Left hindlimb (tissue), 1 donor: ENCODE measurements at regions not wholly inside any gene's neighbourhood (a gene's known extent, or its start where the extent isn't known, plus 50 kb on each side); places are given as distances from the start of the nearest gene placed in this dataset.
"Not testable (repeated sequence)": the region's sequence is repeated elsewhere in the genome, so short reads cannot be mapped to it uniquely, and the experiment has no call there.

Experiments used
- DNase-seq: peaks from one replicate; pipeline ENCODE4 v3.0.0-alpha.2; 2018

DNA sequence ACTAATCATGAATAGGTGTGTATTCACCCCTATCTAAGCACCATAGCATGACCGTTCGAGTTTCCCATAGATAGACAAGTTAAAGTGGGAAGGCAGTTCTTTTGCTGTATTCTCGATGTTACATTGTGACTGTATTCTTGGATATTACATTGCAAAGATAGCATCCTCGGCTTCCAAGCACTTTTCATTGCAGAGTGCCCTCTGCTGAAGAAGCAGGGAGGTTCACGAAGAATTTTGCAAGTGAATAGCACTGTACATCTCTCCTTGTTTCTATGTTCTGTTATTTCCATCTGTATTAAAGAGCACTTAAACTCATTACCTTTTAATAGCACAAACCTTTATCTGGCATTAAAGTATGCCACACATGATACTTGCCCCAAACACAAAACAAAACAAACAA is 426.7 kb upstream of the ARX start:
- DNase-seq, result no peak

DNA sequence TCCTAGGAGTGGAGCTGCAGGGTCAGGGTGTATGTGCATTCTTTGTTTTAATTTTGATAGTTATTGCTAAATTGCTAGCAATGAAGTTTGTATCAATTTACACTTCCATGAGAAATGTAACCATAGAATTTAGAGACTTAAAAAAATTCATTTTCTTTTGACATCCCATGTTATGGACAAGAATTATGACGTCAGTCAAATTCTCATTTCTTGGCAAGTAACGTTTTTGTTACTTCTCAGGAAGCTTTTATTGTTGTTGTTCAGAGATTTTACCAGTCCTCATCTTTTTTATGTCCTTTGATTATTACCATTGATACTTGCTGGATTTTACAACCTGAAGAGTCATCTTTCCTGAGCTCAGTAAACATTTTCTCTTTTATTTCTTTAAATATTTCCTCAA is 417.5 kb upstream of the ARX start:
- no peak for DNase-seq

DNA sequence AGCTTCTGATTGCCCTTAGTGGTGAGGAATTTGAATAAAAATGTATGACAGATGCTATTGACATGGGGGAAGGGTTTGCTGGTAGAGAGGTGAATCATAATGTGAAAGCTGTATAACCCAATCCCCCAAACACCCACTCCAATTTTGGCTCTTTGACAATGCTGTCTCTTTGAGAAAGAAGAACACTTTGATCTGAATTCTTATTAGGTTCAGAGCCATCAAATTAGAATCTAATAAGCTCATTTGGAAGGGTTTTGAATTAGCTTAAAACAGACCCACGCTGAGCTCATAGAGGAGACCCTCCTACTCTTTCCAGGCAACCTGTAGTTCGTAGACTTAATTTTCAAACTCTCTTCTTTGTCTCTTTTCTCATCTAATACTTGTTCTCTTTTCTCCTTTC is 416.6 kb upstream of the ARX start:
- no peak for DNase-seq

DNA sequence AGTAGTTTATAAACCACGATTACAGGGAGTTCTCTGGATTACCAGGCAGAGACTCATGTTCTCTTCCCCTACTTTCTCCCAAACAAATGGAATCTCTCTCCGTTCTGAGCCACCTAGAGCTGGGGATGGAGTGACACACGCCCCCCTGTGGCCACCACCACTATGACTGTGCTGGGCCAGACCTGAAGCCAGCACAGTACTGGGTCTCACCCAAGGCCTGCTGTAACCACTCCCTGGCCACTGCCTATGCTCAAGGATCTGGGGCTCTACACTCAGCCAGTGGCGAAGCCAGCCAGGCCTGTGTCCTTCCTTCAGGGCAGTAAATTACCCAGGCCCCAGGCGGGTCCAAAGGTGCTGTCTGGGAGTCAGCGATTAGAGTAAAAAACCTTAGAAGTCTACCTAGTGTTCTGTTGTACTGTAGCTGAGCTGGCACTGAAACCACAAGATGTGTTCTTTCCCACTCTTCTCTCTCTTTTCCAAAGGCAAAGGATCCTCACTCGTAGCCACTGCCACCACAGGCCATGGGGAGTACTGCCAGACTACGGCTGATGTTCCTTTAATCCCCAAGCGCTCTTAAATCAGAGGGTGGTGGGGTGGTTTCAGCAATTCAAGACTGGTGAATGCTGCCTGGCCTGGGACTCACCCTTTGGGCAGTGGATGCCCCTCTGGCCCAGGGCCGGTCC is 412.2 kb upstream of the ARX start:
- no peak for DNase-seq

DNA sequence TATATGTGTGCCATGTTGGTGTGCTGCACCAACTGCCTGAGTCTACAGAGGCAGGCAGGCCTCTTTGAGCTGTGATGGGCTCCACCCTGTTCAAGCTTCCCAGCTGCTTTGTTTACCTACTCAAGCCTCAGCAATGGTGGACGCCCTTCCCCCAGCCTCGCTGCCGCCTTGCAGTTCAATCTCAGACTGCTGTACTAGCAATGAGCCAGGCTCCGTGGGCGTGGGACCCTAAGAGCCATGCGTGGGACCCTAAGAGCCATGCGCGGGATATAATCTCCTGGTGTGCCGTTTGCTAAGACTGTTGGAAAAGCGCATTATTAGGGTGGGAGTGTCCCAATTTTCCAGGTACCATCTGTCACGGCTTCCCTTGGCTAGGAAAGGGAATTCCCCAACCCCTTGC is 388.4 kb upstream of the ARX start:
- not testable (repeated sequence) for DNase-seq

DNA sequence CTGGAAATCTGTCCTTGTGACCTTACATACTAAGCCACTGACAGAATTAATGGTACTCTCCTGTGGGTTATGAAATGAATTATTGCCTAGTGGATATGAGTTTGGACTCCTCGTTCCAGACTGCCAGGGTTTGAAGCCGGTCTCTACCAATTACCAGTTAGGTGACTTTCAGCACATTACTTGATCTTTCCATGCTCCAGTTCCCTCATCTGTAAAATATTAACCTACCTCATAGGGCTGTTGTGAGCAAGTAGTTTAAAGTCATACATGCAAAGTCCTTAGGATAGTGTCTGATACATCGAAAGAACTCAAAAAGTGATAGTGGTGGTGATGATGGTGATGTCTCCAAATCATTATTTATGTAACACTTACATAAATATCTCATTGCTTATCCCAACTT is 373.5 kb upstream of the ARX start:
- no peak for DNase-seq

DNA sequence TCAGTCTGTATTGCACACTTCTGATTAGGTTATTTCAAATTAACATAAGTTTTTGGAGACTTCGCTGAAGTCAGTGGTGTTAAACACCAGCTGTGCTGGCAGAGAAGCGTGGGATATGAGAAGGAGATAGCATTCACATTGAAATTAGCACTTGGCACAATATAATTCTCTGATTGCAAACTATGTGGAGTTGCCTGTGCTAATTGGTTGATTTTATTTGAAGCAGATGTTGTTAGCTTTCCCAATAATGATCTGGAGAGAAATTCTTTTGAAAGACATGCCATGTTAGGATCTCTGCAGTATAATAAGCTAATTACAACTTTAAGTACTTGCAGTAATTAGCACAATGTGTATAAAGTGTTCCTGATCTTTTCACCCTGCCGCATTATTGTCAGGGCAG is 367.4 kb upstream of the ARX start:
- DNase-seq, result no peak

DNA sequence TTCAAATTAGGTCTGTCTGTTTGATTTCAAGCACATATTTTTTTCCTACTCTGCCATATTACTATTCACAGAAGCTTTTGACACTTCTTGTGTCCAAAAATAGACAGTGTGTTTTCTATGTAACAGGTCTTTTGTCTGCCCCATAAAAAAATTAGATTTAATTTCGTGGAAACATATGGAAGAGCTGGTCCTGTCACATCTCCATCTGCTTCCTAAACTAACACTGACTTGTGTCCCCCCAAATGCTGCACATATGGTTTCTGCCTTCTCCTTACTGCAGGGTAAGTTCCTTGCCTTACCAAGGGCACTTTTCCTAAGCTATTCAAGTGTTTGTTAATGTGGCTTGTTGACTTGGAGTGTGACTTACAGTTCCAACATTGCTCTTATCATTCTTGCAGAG is 340.7 kb upstream of the ARX start:
- no peak for DNase-seq

DNA sequence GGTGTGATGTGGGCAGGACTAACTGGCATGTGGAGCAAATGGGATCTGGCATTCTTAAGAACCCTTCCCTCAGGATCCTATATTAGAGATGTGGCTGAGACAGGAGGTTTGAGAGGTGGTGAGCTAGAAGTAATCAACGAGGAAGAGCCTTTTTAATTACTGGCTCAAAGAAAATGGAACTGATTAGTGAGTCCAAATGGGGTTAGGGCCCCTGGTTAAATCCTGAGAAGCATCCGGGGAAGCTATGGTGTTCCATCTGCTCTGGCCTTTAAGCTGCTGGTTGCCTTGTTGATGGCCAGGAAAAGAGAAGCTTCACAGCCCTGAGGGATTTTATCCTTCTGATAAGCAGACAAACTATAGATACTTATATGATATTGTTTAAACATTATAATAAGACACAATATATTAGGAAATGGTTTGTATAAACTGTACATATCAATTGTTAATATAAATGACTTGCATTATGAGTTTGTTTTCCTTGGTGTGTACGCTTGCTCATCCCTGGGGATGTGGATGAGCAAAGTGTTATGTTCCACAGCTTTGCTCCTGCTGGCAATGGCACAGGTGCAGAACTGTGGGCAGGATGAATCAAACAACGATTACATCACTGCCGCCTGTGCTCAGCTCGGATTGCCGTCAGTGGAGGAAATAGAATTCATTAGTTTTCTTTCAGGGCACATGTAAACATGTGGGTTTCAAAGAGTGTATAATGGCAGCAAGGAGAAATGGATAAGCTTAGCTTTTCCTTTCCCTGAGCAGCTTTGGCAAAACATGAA is 328.6 kb upstream of the ARX start:
- no peak for DNase-seq

DNA sequence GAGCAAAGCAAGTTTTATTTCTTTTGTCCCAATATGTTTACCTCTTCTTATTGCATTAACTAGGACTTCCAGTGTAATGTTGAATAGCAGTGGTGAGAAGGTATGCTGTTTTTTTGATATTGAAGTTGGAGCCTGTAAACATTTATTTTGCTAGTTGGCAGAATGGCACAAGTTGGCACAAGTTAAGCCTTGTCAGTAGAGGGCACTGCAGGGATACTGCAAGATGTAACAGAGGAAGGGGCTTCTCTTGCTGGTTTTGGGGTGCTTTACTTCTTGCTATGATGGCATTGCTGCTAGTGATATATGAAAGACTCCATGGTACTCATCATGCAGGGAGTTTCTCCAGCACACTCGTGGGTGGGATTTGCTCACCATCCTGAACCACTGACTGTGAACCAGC is 327.3 kb upstream of the ARX start:
- no peak for DNase-seq

DNA sequence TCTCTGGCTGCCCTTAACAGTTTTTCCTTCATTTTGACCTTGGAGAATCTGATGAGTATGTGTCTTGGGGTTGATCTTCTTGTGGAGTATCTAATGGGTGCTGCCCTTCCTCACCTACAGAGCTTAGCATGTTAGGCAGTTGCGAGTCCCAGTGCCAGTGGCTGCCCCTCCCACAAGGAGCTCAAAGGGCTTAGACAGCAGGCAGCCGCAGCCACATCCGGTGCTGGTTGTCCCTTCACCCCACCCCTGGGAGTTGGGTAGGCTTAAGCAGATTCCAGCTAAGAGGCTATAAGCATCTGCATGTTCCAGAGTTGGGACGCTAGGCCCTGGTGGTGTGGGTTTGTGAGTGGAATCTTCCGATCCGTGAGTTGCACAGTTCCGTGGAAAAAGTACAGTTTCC is 322.1 kb upstream of the ARX start:
- no peak for DNase-seq

DNA sequence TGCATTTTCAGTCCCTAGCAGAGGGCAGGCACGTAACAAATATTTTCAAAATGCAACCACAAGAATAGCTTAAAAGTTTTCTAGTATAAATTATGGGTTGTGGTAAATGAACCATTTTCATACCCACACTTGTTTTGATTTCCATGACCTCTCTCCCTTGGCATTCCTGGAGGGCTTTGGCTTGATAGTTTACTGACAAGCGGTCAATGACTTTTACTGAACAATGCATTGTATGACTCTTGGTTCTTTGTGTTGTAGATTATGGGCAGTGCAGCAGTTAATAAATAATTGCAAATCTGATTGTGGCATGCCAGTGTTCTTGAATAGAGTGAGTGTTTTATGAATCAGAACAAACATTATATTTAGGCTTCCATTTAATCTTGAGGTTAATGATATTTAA is 285.2 kb upstream of the ARX start:
- DNase-seq, result no peak

DNA sequence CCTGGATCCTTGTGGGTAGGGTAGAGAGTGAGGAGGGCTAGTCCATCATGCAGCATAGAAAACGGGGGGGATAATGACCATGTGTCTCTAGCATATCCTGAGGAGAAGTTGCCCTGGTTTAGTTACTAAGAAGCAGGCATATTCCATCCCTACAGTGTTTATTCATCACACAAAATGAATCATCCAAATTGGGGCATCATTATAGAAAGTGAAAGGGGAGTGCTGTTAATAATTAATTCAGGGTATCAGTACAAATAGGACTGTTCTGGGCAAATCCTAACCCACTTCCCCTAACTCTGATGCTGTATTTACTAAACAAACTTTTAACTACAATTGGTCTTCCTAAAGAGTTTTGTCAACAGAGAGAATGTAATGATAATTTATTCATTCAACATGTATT is 281.1 kb upstream of the ARX start:
- no peak for DNase-seq

DNA sequence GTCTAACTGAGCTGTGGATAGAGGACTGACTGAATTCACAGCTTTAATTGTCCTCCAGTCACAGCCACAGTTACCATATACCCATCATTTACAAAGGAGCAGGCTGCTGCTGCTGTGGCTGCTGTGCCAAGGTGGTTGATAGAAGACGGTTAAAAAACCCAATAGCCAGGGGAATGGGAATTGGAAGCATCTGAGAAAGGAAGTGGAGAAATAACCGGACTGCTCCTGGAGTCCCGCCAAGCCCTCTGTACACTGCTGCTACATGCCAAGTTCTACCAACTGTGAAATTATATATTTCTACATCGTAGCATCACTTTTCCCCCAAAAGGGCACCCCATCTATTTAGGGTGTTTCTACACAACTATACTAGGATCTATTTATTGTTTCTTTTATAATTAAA is 279.7 kb upstream of the ARX start:
- no peak for DNase-seq

DNA sequence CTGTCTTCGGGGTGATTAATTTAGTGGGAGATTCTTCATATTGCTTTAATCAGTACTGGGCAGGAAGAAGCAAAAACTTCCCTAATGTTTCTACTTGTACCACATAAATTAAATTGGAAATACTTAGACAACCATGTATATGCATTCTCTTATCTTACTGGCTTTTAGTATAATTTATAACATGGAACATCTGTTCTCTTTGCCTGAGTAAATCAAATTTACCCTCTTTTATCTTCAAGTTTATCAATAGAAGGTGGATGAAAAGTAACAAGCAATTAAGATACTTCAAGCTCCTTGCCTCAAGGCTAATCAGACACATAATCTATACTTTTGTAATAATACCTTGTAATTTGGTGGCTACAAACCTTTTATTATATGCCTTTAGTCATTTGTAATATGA is 274.4 kb upstream of the ARX start:
- DNase-seq, result no peak

DNA sequence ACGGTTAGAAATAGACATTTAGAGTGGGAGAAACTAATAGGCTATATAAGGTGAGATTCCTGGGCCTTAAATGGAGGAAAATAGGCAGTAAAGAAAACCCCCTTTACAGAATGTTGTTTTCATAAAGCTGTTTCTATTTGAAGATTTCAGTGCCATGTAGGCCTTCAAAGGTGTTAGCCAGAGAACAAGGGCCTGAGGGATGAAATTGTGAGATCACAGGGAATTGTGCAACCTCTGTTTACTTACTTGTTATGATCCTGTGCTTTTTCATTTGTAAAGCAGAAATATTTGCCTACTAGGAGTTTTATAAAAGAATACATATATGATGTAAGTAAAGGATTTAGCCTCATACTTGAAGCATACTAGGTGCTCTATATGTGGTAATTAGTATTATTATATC is 272.9 kb upstream of the ARX start:
- no peak for DNase-seq

DNA sequence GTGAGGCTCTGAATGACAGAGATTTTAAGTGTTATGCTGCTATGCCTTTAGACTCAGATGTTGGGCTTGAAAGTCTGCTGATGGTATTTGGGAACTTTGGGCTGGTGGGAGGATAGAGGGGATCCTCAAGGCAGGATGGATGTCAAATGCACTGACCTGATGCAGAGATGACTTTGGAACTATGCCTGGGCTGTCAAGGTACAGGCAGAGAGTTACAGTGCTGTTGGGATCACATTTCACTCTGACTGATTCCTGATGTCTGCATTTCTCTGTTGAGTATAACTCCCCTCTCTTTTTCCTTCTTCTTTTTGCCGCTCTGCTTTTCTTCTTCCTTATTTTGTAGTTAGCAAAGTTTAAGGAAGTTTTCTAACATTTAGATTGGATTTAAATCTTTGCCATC is 271.8 kb upstream of the ARX start:
- DNase-seq, result no peak

DNA sequence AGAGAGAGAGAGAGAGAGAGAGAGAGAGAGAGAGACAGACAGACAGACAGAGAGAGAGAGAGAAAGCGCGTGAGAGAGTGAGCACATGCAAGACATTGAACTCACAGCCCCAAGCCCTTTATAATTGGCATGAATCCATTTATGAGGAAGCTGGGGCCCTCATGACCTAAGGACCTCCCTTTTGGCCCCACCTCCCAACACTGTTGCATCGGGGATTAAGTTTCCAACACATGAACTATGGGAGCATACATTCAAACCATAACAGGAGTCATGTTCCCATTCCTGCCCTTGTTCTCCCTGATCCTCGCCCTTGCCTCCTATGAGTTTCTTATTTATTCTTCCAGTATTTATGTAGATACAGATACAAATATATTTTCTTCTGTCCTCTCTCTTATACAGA is 269.8 kb upstream of the ARX start:
- no peak for DNase-seq

DNA sequence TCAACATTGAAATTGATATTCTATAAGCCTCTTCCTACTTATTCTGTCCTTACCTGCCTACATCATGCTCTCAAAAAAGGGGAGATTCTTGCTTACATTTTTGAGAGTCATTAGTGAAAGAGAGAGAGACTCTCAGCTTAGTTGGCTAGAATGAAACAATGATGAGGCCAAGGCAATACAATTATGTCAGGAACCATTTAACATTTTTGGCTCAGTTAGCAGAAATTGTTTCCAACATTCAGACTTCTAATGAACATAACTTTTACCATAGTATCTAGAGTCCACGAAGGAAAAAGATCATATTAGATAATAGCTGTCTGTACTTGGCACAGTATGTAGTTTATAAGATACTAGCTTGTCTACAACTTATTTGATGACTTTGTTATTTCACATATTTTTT is 263.7 kb upstream of the ARX start:
- DNase-seq, result no peak

DNA sequence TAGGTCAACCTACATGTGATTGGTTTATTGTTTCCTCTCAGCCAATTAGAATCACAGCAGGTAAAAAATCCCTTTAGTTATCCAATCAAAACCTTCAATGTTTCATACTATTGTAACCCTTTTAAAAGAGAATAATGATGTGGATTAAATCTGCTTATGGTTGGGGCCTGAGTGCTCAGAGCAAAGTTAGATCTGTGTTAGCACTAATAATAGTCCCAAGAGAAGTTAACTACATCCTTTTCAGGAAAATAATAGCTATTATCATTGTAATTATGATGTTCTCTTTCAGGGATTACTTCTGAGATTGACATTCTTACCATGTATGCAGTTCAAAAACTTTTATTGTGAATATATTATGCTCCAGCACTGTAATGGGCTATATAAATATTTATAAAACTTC is 262.6 kb upstream of the ARX start:
- no peak for DNase-seq

DNA sequence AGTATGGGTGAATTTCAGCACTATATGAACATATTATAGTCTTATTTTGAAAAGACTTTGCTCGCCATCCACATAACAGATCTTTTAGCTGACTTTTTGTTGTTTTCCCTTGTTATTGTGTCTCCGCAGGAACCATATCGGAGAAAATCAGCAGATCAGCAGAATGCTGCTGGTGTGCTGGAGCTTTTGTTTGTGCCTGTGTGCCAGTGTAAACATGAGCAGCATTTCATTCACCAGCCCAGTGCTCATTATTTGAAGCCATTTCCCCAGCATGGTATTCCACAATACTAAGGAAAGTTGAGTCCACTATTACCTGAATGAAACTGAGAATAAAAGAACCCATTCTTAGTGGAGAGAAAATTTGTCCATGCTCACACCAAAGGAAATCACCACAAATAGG is 261.8 kb upstream of the ARX start:
- no peak for DNase-seq

DNA sequence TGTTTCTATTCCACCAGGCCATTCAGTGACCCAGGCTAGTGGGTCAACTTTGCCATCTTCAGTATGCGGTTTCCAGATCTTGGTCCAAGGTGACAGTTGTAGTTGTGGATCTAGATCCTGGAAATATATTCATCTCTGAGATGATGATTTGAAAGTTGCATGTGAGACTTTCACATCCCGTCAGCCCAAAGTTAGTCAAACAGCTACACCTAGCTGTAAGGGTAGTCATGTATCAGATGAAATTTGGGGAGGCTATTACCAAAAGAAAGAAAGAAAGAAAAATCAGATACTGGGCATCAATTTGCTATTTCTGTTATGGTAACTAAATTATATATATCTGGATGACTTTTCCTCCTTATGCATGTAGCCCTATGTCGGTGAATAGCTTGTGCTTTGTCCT is 259.4 kb upstream of the ARX start:
- no peak for DNase-seq

DNA sequence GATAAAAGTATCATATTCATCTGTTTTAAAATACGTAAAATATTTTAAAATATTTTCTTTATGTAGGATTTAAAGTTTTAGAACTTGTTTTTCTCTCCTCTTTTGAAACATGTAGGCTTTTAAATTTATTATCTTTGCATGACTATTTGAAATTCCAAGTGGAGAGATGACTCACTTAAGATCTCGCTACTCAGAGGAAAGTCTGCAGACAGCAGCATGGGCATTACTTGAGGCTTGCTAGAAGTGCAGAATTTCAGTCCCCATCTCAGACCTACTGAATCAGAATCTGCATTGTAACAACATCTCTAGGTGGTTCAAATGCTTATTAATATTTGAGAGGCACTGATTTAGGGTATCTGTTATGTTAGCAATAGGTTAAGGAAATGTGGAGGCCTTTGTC is 225.7 kb upstream of the ARX start:
- no peak for DNase-seq

DNA sequence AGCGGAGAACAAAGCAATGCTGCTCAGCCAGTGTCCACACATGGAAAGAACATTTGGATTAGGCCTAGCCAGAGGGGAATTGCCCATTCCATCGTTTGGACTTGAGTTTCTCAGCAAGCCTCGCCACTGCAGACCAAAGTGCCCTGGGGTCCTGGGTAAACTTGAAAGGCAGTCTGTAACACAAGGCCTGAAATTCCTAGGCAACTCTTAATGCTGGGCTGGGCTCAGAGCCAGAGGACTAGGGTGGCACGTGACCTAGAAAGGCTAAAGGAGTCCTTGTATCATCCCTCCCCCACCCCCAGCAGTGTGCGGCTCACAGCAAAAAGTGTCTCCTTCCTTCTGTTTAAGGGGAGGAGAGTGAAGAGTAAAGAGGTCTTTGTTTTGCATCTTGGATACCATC is 210.4 kb upstream of the ARX start:
- DNase-seq, result no peak

DNA sequence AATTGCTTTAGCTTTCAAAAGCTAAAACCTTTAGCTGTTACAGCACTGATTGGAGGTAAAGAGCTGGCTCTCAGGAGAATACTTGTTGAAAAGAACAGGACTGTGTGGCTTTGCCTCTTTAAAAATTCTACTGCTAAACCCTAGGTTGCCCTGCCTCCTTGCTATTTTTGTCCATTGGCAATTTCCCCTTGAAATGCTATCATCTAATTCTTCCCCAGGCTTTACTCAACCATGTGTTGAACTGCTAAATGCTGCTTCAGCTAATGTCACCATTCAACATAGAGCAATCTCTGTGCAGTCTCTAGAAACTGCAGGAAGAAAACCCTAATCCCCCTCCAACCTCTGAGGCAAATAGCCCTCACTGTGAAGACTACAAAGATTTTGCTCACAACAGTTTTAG is 203.7 kb upstream of the ARX start:
- DNase-seq, result no peak
